Suprapubic skin (tissue), 4 donors: ENCODE measurements at regions not wholly inside any gene's neighbourhood (a gene's known extent, or its start where the extent isn't known, plus 50 kb on each side); places are given as distances from the start of the nearest gene placed in this dataset.

Source experiments
- CTCF ChIP-seq, 2 donors: fragments of 200-600 bp in 1 of 2; fragments of 450-650 bp in 1 of 2; sonication (generic) in 1 of 2; IDR thresholded peaks; one replicate each; pipeline ENCODE4 v1.5.1; 2016 to 2019; ENCODE audit warnings: antibody characterized with exemption in 2 of 2, mild to moderate bottlenecking in 1 of 2, moderate library complexity in 1 of 2
- POLR2A ChIP-seq, 2 donors: fragments of 450-650 bp; IDR thresholded peaks; one replicate each; pipeline ENCODE4 v1.6.1; 2017; ENCODE audit warnings: antibody characterized with exemption in 2 of 2, mild to moderate bottlenecking in 2 of 2, moderate library complexity in 2 of 2
- POLR2AphosphoS5 ChIP-seq, 3 donors: sonication (generic); formaldehyde crosslinking; IDR thresholded peaks; one replicate each; pipeline ENCODE4 v1.6.1; 2017; ENCODE audit warnings: antibody characterized with exemption in 3 of 3

- TF ChIP-seq POLR2A (IDR thresholded peaks at IDR 0.05) = no peak
- no peak for TF ChIP-seq POLR2AphosphoS5 (IDR thresholded peaks at IDR 0.05)
- no peak for TF ChIP-seq CTCF (IDR thresholded peaks at IDR 0.05)
These were observed 82.4 kb upstream of the ADAMTS2 start for GRCh38 chr5:179427676-179428056.
